ENCODE measurements at regions not wholly inside any gene's neighbourhood (a gene's known extent, or its start where the extent isn't known, plus 50 kb on each side); places are given as distances from the start of the nearest gene placed in this dataset.

DNA sequence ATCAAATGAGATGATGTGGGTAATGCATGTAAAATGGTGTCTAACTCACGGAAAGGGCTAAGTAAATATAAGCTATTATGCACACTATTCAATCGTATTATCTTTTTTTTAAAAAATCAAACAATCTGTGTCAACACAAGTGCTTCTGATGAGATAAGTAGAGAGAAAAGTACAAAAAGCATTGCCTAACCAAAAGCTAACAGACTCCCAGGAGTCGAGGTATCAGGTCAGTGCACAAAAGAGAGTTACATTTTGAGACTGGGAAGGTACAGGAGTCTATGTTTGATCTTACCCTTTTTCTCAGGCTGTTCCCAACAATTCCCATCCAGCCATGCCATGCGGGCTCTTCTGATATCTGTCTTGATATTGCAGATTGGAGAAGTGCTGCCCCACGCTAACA lies 203.3 kb upstream of the ZIC3 start:
- ChIA-PET POLR2A (no interaction called here), CTCF (no interaction called here)
- Histone ChIP-seq H3K36me3 (replicated peaks in 1 of 2; ENCODE audit: control insufficient read depth in 1 of 2, insufficient read depth in 2 of 2, low read length in 1 of 2) (no peaks in the 10 kb centered on the region), H3K9ac (no peak overlapping the region), H3K9me2 (no peaks in the 10 kb centered on the region), H3F3A (replicated peaks; ENCODE audit: insufficient read depth) (no peaks in the 10 kb centered on the region), H2AFZ (ENCODE audit: low read depth) (no peak overlapping the region), H3K79me2 (ENCODE audit: insufficient read depth) (no peaks in the 10 kb centered on the region), H3K27me3 (ENCODE audit: insufficient read depth) (no peaks in the 10 kb centered on the region), H3K4me3 (ENCODE audit: low read depth in 2 of 2, low read length in 1 of 2) (no peak overlapping the region), H3K4me2 (no peak overlapping the region), H3K9me3 (no peaks in the 10 kb centered on the region), H3K27ac (ENCODE audit: low read depth in 2 of 2, low read length in 1 of 2) (no peak overlapping the region), H3K4me1 (ENCODE audit: control insufficient read depth in 1 of 2, insufficient read depth in 2 of 2, low read depth in 1 of 2, low read length in 1 of 2) (no peaks in the 10 kb centered on the region), H4K20me1 (ENCODE audit: insufficient read depth) (no peaks in the 10 kb centered on the region)
- no peak for DNase-seq
- TF ChIP-seq, protein P1, sequence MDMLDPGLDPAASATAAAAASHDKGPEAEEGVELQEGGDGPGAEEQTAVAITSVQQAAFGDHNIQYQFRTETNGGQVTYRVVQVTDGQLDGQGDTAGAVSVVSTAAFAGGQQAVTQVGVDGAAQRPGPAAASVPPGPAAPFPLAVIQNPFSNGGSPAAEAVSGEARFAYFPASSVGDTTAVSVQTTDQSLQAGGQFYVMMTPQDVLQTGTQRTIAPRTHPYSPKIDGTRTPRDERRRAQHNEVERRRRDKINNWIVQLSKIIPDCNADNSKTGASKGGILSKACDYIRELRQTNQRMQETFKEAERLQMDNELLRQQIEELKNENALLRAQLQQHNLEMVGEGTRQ (IDR thresholded peaks at IDR 0.05; ENCODE audit: borderline replicate concordance, low read depth, low read length) = no peak
- TF ChIP-seq TCF12 (IDR thresholded peaks at IDR 0.05) = no peak
- TF ChIP-seq MEF2A (IDR thresholded peaks at IDR 0.05; ENCODE audit: borderline replicate concordance, low read depth) = no peak
- no peak for TF ChIP-seq RAD21 (IDR thresholded peaks at IDR 0.05; ENCODE audit: low read length)
- 0% methylated on average over 5 of the region's 5 CpGs for WGBS (ENCODE audit: low lambda C conversion rate)

DNA sequence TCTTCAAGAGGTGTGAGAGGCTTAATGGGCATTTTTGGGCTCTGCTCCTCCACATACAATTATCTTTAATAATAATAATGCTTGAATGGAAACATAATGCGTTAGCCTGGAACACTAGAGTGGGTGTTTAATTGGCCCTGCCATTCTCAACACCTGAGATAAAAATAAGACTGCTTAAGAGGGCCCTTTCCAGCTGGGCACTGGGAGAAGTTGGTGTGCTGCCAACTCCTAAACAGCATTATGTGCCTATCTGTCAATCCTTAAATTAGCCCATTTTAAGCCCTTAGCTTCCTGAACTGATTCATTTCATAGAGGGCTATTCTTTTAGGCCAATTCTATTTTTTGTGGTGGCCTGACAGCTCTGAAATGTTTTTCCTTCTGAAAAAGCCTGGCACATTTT lies 211.1 kb upstream of the ZIC3 start:
- DNase-seq = no peak
- Histone ChIP-seq H3F3A (replicated peaks; ENCODE audit: insufficient read depth) (no peaks in the 10 kb centered on the region), H3K9ac (no peak overlapping the region), H3K79me2 (ENCODE audit: insufficient read depth) (no peaks in the 10 kb centered on the region), H3K4me3 (ENCODE audit: low read depth in 2 of 2, low read length in 1 of 2) (no peak overlapping the region), H3K36me3 (replicated peaks in 1 of 2; ENCODE audit: control insufficient read depth in 1 of 2, insufficient read depth in 2 of 2, low read length in 1 of 2) (no peaks in the 10 kb centered on the region), H3K9me2 (no peaks in the 10 kb centered on the region), H3K9me3 (no peaks in the 10 kb centered on the region), H3K4me1 (ENCODE audit: control insufficient read depth in 1 of 2, insufficient read depth in 2 of 2, low read depth in 1 of 2, low read length in 1 of 2) (no peaks in the 10 kb centered on the region), H3K4me2 (no peak overlapping the region), H4K20me1 (ENCODE audit: insufficient read depth) (no peaks in the 10 kb centered on the region), H2AFZ (ENCODE audit: low read depth) (no peak overlapping the region), H3K27me3 (ENCODE audit: insufficient read depth) (no peaks in the 10 kb centered on the region), H3K27ac (ENCODE audit: low read depth in 2 of 2, low read length in 1 of 2) (no peak overlapping the region)
- CTCF ChIA-PET = no interaction called here
- 0% methylated on average over 1 of the region's 1 CpG for WGBS (ENCODE audit: low lambda C conversion rate)
- TF ChIP-seq POLR2AphosphoS5 (IDR thresholded peaks at IDR 0.05; ENCODE audit: low read depth, low read length) (no peak), CHD2 (IDR thresholded peaks at IDR 0.05; ENCODE audit: low read length, partially characterized antibody) (no peak), RXRA (IDR thresholded peaks at IDR 0.05; ENCODE audit: borderline replicate concordance, low read depth) (no peak), EP300 (IDR thresholded peaks at IDR 0.05; ENCODE audit: borderline replicate concordance in 1 of 2, low read depth in 1 of 2, low read length in 1 of 2) (no peak), NRF1 (IDR thresholded peaks at IDR 0.05; ENCODE audit: low read depth, low read length) (no peak)
- POLR2A ChIA-PET = no interaction called here

DNA sequence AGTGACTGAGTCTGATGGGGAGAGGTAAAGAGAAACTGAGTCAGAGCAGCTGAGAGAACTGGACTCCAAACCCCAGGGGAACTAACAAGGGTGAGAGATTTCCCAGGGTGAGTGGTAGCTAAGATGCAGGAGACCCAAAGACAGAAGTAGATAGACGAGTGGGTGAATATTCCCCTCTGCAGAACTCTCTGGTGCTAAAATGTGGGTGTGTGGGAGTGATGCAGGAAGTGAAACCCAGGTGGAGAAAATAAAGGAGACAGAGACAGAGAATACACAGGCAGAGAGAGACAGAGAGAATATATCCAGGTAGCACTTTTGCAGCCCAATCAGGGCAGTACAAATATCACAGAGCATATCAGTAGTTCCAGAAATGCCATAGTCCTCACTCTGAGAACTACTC lies 212.5 kb upstream of the ZIC3 start:
- Histone ChIP-seq H4K20me1 (ENCODE audit: insufficient read depth) (no peaks in the 10 kb centered on the region), H3K79me2 (ENCODE audit: insufficient read depth) (no peaks in the 10 kb centered on the region), H3K27ac (ENCODE audit: low read depth in 2 of 2, low read length in 1 of 2) (no peak overlapping the region), H3K9ac (no peak overlapping the region), H3K4me3 (ENCODE audit: low read depth in 2 of 2, low read length in 1 of 2) (no peak overlapping the region), H3K9me2 (no peaks in the 10 kb centered on the region), H3K27me3 (ENCODE audit: insufficient read depth) (no peaks in the 10 kb centered on the region), H3K36me3 (replicated peaks in 1 of 2; ENCODE audit: control insufficient read depth in 1 of 2, insufficient read depth in 2 of 2, low read length in 1 of 2) (no peaks in the 10 kb centered on the region), H2AFZ (ENCODE audit: low read depth) (no peak overlapping the region), H3K9me3 (no peaks in the 10 kb centered on the region), H3K4me2 (no peak overlapping the region), H3K4me1 (ENCODE audit: control insufficient read depth in 1 of 2, insufficient read depth in 2 of 2, low read depth in 1 of 2, low read length in 1 of 2) (no peaks in the 10 kb centered on the region), H3F3A (replicated peaks; ENCODE audit: insufficient read depth) (no peaks in the 10 kb centered on the region)
- WGBS (ENCODE audit: low lambda C conversion rate) = 0% methylated on average over 1 of the region's 1 CpG
- CTCF ChIA-PET = no interaction called here
- POLR2A ChIA-PET = no interaction called here
- TF ChIP-seq EZH2phosphoT487 (IDR thresholded peaks at IDR 0.05; ENCODE audit: borderline replicate concordance, low read depth) (no peak), NFIC (IDR thresholded peaks at IDR 0.05; ENCODE audit: borderline replicate concordance) (no peak)
- DNase-seq = no peak

Measured in SK-N-SH (cell line).